HEK293T (cell line): ENCODE measurements at regions not wholly inside any gene's neighbourhood (a gene's known extent, or its start where the extent isn't known, plus 50 kb on each side); places are given as distances from the start of the nearest gene placed in this dataset.

ENCODE experiments used
- ARNT ChIP-seq: fragments of 450-650 bp; IDR thresholded peaks from 2 replicates; pipeline ENCODE4 v1.6.1; 2017; ENCODE audit warnings: mild to moderate bottlenecking
- BHLHE40 ChIP-seq: fragments of 450-650 bp; IDR thresholded peaks from 2 replicates; pipeline ENCODE4 v1.6.1; 2016; ENCODE audit warnings: mild to moderate bottlenecking, moderate library complexity, borderline replicate concordance
- ELF4 ChIP-seq: fragments of 450-650 bp; IDR thresholded peaks from 2 replicates; pipeline ENCODE4 v1.6.1; 2017; ENCODE audit warnings: antibody characterized with exemption
- FOXA1 ChIP-seq: fragments of 450-650 bp; IDR thresholded peaks from 2 replicates; pipeline ENCODE4 v1.6.1; 2016; ENCODE audit warnings: mild to moderate bottlenecking
- FOXM1 ChIP-seq: fragments of 450-650 bp; IDR thresholded peaks from 2 replicates; pipeline ENCODE4 v1.6.1; 2017; ENCODE audit warnings: mild to moderate bottlenecking, borderline replicate concordance
- HDGF ChIP-seq: fragments of 450-650 bp; IDR thresholded peaks from 2 replicates; pipeline ENCODE4 v1.6.1; 2017; ENCODE audit warnings: antibody characterized with exemption, borderline replicate concordance
- L3MBTL2 ChIP-seq: fragments of 450-650 bp; conservative IDR thresholded peaks from 2 replicates; pipeline ENCODE4 v1.6.1; 2016; ENCODE audit warnings: mild to moderate bottlenecking
- PKNOX1 ChIP-seq: fragments of 450-650 bp; IDR thresholded peaks from 2 replicates; pipeline ENCODE4 v1.6.1; 2016
- SUZ12 ChIP-seq: fragments of 450-650 bp; IDR thresholded peaks from 2 replicates; pipeline ENCODE4 v1.6.1; 2016; ENCODE audit warnings: mild to moderate bottlenecking
- TARDBP ChIP-seq: fragments of 450-650 bp; IDR thresholded peaks from 2 replicates; pipeline ENCODE4 v1.6.1; 2016

DNA sequence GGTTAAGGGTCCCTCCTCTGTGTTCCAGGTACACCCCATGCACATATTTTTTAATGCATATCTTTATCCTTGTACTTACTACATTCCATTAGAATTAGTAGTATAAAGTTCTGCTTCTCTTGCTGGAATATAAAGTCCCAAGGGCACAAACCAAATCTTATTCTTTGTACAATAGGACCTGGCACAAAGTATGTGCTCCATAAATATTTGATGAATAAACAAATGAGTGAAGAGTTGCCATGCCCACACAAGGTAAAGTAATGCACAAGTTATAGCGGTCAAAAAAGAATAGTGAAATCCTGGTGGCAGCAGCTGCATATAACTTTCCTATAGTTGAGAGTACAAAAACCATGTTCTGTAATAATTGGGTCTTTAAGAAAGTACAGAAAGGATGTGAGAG is 82.1 kb upstream of the BMP4 start:
- TF ChIP-seq HDGF (no peak), ELF4 (no peak), L3MBTL2 (no peak), FOXM1 (no peak), BHLHE40 (no peak), FOXA1 (no peak), PKNOX1 (no peak), ARNT (no peak), SUZ12 (no peak), TARDBP (no peak)
